Activated CD4-positive, CD25-positive, alpha-beta regulatory T cell treated with anti-CD3 and anti-CD28 coated beads, Interleukin-2, amount 50 U/mL, for 16 hours (primary cell): ENCODE measurements at regions not wholly inside any gene's neighbourhood (a gene's known extent, or its start where the extent isn't known, plus 50 kb on each side); places are given as distances from the start of the nearest gene placed in this dataset.
"Not testable (repeated sequence)": the region's sequence is repeated elsewhere in the genome, so short reads cannot be mapped to it uniquely, and the experiment has no call there.

Experiments used
- DNase-seq: peaks from one replicate; pipeline ENCODE4 v3.0.0-alpha.2; 2020; ENCODE audit warnings: low read depth, low spot score

DNA sequence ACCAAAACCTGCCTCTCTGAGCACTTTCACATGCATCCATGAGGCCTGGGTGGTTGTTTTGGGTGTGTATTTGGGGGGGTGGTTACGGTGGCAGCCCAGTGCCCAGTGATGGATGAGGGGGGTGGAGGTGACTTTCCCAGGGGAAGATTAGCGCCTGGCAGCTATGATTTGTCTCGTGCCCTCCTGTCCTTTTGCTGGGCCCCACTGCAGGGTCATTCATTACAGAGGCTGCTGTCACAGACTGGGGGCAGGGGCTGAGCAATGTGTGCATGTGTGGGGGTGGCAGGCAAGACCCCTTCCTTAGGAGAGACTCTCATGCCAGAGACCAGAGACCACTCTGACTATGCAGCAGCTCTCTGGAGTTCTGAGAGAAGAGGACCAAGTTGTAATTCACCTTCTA is 93.7 kb downstream of the MRM1 start:
- DNase-seq, result no peak

DNA sequence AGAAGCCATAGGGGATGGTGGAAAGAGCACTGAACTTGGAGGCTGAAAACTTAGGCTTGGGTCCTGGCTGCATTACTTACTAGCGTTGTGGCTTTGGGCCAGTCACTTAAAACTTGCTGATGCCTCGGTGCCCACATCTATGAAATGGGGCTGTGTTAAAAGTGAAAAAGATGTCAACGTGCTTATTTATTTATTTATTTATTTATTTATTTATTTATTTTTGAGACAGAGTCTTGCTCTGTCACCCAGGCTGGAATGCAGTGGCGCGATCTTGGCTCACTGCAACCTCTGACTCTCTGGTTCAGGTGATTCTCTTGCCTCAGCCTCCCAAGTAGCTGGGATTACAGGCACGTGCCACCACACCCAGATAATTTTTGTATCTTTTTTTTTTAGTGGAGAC is 94.3 kb downstream of the MRM1 start:
- DNase-seq, result not testable (repeated sequence)

DNA sequence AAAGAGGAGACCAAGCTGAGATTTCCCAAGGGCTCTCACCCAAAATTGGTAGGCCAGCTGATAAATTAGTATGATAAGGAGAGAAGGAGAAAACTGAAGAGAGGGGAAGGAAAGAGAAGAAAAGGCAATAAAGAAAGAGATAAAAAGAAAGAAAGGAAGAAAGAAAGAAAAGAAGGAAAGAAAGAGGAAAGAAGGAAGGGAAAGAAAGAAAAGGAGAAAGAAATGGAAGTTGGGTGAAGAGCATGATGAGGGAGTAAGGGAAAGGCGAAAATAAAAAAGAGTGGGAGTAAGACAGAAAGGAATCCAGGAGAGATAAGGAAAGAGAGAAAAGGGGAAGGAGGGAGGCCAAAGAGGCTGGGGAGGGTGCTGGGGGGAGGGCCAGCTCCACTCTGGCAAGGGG is 95.4 kb downstream of the MRM1 start:
- no peak for DNase-seq

DNA sequence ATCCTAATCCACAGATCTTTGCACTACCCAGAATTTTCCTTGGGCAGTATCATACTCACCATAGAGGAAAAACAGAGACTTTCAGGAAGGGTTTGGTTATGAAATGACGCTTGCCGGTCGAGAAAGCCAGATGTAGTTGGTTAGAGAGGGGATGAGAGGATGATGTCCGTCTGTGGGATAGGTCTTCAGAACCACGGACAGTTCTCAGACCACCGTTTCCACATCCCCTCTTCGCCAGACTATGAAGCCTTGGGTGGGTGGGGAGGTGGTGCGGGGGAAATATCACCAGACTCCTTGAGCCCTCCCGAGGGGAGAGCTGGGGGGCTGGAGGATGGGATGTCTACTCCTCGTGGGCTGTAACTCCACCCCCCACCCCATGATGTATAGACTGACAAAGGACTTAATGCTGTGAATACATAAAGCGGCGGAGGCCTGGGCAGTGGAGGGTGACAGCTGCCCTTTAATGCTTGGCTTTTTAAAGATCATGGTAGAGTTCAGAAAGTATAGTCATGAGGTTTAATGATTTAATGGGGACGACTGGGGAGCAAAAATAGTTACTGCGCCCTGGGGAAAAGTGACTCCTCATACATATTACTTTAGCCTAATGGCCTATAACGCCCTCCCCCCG is 96.6 kb downstream of the MRM1 start:
- no peak for DNase-seq

DNA sequence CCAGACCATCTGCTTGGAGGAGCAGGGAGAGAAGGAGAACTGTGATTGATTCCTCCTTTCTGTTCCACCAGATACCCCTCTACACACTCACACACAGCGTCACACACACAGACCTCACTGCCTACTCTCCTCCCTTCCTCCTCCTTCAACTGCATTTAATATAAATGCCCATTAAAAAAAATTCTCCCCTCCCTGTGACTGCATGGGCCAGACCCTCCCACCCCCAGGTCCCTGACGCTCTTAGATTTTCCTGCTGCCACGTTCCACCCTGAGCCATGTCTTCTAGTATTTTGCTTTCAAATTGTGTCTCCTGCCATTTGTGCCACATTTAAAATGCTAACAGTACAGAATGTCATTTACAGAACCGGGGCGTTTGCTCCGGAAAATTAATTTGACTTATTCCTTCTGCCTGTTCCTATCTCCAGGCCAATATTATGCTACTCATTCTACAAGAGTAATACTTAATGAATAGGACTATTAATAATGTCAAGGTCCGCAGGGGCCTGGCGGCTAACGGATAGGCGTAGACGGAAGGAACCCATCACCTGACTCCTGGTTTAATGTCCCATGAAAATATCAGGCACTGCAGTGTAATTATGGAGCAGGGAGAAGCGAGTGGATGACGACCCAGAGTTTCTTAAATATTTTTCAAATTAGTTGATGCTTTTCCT is 100.2 kb downstream of the MRM1 start:
- DNase-seq, result no peak

DNA sequence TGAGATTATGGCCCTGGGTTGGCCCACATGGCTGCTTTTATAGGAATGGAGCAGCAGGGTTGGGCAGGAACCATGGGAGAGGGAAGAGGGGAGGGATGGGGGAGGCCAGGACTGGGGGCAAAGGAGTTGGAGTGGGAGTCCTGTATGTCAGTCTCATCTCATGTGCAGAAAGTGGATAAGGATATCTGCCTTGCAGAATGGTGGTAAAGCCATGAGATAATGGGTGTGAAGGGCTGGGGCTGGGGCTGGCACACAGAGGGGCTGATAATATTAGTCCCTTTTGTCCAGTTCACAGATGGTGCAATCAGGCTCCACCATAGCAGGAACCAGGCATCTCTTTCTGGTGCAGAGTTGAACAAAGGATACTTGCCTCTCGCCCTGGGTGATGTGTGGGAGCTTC is 101.3 kb downstream of the MRM1 start:
- no peak for DNase-seq

DNA sequence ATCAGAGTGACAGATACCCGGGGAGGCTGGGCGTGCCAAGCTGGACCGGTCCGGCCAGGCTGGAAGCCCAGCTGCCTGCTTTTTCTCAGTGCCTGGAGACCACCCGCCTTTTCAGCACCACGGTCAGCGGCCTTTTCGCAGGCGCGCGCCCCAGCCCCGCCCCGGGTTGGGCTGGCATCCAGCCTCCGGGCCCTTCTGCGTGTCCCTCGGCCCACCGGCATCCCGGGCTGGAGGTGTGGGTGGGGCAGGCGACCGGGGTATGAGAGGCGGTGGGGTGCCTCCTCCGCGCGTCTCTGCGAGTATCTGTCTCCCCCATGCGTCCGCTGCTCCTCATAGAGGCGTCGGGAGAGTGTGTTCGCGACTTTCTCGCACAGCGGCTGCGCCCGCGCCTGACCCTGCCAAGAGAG is 102.5 kb downstream of the MRM1 start:
- peak; percentile 6 for DNase-seq

DNA sequence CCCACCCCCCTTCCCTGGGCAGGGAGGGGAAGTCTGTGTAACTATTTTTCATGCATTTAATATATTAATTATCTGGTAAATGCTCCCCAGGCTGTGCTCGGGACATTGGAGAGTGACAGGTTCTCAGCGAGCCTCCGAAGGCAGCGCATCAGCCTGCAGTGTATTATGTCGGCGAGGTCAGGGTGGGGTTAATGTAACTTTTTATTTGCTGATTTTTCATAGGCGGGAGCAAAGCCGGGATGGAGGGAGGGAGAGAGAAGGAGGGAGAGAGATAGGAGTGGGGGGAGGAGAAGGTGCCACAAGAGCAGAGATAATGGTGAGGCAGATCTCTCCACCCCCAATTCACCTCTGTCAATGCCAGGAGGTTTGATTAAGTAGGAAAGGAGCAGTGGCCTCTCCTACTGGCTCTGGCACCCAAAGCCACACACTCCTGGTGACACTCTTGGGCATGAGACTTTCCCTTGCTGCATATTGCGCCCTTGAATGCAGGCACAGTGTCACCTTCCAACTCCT is 104.0 kb downstream of the MRM1 start:
- DNase-seq, result no peak

DNA sequence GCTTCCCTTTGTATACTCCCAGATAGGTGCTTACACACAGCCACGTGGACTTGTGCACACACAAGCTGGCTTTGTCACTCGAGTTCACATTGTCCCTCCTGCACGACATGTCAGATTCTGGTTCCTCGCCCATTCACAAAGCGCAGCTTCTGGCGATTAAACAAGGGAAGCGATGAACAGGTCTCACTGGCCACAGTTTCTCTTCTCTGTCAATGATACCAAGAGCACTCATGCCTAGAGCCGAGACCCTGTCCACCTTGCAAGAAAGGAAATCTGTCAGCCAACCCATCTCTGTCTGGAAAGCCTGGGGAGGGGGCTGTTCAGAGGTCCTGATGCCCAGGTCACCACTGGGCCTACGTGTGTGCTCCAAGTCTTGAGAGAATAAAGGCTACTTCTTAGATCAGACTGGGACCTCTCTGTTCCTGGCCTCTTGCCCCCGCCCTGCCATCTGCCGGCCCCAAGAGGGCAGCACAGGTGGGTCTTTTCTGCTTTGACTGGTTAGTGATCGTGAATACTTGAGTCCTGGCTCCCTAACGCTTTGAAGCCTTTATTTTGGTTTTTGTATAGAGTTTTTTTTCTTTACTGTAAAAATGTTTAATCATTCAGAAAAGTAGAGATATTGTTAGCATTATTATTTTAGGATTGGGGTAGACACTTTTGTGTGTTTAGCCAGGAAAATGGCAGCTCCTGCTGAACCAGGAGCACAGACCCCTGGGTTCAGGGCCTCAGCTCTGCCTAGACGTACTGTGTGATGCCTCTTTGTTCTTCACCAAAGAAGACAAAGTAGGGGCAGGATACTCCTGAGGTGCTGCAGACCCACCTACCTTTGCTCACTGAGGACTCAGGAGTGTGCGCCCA is 104.7 kb downstream of the MRM1 start:
- DNase-seq, result no peak

DNA sequence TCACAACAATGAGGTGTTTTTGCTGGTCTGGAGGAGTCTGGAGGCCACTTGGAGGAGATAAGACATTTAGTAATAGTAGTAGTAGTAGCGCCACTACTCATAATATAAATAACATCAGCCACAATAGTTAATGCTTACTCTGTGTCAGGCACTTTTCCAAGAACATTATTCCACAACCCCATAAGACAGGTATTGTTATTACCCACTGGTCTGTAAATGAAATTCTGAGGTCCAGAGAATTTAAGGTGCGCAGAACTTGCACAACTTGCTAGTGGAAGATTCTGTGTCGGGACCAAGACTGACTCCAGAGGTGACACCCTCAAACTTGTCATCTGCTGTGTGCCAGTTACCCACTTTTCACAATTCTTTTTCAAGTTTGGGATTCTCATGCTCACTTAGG is 106.5 kb downstream of the MRM1 start:
- no peak for DNase-seq

DNA sequence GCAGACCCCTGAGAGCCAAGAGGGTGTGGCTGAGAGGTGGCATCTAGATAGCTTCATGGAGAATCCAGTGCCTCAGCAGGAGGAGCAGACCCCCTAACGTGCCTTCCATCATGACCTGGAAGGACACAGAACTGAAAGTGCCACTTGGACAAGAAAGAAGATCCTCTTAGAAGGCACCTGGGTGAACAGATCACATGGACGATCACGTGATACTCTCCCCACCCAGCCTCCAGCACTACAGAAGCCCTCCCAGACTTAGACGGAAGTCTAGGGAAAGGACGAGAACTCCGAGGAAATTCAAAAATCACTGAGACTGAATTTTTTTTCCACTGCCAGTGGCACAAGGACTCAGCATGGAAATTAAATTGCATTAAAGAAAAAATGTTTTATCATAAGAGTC is 113.4 kb downstream of the MRM1 start:
- no peak for DNase-seq

DNA sequence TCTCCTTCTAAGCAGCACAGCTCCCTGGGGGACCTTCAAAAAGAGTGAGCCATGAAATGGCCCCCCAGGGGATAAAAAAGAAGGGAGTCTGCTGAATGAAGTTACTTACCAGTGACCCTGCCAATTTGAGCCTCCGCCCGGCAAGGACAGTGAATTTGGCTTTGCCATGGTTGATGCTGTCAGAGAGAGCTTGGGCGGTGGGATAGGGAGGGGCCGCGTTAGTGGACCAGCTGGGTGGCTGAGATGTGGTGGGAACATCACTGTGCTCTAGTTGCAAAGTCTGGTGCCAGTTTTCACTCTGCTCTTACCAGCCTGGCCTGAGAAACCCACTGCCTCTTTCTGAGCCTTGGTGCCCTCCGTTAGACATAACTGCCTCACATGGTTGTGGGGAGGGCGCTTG is 114.6 kb downstream of the MRM1 start:
- no peak for DNase-seq

DNA sequence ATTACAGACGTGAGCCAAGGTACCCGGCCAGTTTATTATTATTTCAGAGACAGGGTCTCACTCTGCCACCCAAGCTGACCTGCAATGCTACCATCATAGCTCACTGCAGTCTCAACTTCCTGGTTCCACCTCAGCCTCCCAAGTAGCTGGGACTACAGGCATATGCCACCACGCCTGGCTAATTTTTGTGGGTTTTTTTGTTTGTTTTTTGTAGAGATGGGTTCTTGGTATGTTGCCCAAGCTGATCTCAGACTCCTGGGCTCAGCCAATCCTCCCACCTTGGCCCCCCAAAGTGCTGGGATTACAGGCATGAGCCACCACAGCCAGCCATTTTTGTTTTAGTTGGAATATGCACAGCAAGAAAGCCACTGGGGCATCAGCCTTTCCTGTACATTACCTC is 115.7 kb downstream of the MRM1 start:
- DNase-seq, result no peak

DNA sequence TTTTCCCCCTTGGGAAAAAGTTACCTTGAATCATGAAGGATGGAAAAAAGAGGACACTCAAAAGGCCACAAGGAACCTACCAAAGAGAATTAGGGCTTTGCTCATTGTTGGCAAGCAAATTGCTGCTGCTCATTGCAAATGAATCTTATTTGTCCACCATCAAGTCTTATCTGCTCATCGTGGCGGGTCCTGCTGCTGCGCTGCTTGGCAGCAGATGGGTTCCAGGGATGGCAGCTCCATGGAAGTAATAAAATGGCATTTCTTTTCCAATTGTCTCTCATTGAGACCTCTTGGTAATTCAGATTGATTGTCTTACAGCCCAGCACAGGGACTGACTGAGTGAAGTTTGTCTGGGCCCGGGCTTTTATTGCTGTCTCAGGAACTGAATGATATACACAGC is 118.7 kb downstream of the MRM1 start:
- no peak for DNase-seq

DNA sequence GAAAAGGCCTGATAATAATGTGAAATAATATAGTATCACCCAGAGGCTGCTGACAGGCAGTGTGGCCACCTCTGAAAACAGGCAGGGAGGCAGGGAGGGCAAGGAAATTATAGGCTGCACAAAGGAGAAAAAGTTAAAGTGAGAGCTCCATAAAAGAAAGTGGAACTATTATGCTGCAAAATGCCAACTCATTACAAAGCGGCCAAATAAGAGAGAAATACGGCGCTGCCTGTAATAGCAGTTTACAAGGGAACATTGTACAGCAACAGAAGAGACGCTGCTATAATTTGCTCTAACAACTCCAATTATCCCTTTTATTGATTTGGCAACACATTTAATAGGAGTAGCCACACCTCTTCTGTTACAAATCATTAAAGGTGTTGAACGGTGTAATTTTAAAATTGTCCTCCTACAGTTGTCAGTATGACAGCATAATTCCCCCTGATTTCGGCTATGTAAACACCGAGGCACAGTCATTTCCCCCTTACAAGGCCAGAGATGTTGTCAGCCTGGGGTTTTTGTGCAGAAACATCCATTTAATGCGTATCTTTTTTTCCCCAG is 120.3 kb downstream of the MRM1 start:
- DNase-seq, result no peak

DNA sequence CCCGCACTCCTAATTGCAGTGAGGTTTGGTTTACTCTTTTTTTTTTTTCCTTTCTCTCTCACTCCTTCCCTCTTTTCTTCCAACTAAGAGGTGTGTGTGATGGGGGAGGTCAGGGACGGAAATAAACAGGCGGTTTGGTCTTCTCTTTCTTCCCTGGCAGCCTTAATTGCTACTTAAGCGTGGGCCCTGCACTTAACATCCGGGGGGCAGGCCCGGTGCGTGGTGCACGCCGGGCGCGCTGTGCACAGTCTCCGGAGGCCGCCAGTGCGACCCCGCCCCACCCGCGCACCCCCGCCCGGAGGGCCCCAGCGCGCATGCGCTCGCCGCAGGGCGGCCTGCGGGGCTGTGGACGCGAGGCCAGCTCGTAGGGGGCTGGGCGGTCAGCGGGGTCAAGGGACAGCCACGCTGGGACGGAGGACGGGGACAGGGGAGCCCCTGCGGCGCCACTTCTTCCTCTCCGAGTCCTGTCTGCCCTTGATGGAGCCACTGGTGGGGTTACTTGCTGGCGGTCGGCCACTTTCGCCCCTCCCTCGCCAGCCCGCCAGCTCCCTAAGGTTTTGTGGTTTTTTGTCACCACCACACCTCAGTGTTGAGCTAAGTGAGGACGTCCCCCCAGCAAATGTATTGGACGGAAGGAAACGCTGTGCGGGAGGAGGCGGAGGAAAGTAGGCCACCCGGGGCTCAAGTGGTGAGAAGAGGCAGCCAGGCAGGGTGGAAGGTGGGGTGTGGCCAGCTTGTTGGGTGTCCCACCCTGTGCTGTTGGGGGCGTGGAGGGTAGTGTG is 120.9 kb downstream of the MRM1 start:
- peak; percentile 59 for DNase-seq

DNA sequence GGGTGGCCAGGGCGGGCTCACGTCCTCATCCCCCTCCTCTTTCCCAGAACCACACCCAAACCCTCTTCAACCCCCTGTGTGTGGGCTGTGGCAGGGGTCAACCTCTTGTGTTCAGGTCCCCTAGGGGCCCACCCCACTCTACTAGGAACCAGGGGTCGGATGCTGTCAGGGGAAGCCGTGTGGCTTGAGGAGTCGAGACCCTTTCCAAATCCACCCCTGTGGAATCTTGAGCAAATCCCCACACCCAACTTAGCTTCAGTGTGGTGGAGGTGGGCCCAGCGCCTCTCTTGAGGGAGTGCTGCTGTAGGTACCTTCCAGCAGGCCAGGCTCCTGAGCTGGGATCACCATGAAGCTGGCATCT is 121.5 kb downstream of the MRM1 start:
- no peak for DNase-seq

DNA sequence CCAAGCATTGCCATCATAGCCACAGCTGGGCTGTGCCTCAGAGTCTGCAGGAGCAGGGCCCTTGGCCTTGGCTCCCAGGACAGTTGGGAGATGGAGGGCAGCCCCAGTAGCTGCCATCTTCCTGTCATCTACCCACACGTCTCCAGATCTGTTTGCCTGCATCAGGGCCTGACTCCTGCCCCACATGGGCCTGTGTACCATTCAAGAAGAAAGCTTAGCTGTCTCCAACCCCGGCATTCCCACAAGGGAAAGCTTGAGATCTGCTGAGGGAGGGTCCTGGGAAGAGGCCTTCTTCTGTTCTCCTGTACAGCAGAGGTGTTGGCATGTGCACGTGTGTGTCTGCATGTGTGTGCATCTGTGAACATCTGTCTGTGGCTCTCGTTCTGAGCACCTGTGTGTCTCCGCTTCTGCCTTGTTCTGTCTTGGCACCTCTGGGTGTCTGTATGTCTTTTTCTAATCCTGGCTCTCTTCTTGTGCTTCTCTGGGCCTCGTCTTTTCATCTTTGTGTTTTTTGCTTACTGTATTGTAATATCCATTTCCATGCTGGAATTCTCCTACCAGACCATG is 122.2 kb downstream of the MRM1 start:
- DNase-seq, result no peak

DNA sequence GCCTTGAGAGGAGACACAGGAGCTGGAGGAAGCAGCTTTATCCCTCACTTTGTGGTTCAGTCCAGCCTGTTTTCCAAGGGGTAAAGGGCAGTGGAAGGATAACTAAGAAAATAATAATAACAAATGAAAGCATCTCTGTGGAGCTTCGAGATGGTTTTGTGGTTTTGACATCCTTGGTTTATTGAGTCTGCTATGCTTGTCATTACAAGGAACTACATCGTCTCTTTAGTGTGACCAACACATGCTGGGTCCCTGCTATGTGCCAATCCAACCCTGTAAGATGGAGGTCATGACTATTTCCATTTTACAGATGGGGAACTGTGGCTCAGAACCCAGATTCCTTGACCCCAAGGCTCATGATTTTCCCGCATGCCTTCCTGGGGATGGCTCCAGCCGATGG is 124.8 kb downstream of the MRM1 start:
- no peak for DNase-seq

DNA sequence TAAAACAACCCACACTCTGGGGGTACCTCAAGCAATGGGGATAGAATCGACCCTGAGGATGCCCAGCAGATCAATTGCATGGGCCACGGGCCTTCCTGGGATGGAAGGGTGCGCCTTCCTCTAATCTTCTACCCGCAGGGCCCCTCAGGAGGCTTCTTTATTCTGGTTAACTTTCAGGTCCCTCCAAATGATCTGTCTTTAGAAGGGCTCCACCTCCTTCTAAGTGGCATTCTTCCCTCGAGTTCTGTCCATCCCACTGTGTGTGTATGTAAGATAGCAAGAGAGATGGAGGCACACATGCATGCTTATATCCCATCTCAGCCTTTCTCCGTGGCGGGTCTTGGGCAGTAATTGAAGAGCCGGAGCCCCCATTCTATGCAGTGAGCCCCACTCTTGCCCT is 125.7 kb downstream of the MRM1 start:
- DNase-seq, result no peak

DNA sequence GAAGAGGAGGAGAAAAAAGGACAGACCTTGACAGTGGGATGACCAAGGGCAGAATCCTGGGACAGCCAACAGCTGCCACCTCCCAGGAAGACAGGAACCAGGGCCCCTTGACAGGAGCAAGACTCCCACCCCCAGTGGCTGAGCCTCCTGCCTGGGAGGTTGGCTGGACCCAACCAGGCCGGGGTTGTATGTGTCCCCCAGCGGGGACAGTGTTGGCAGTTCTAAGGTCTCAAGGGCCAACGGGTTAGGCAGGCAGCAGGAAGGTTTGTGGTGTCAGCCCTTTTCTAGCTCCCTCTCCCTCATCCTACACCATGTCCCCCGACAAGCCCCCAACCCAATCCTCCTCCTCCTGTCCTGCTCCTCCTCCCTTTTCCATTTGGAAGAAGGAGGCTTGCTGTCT is 126.2 kb downstream of the MRM1 start:
- no peak for DNase-seq
